Activated T-cell treated with anti-CD3 and anti-CD28 coated beads, Interleukin-2, amount 50 U/mL, for 72 hours (primary cell): ENCODE measurements at regions not wholly inside any gene's neighbourhood (a gene's known extent, or its start where the extent isn't known, plus 50 kb on each side); places are given as distances from the start of the nearest gene placed in this dataset.

ENCODE experiments used
- ATAC-seq, 2 donors: fragments of 150-1000 bp; cut with Tn5 transposase; replicated peaks in 1 of 2; 2 replicates each; pipeline ENCODE4 v1.10.0; 2021; ENCODE audit warnings: moderate library complexity in 2 of 2, mild to moderate bottlenecking in 1 of 2
- DNase-seq, 2 donors: peaks; one replicate each; pipeline ENCODE4 v3.0.0; 2021 to 2022; ENCODE audit warnings: mixed read lengths in 1 of 2
- H3K27ac Mint-ChIP-seq: one replicate; pipeline ENCODE4 v1.8.0; 2022; ENCODE audit warnings: mild to moderate bottlenecking, moderate library complexity, mixed read lengths
- H3K27me3 Mint-ChIP-seq: one replicate; pipeline ENCODE4 v1.8.0; 2022; ENCODE audit warnings: low read depth, mixed read lengths
- H3K36me3 Mint-ChIP-seq, 2 donors: one replicate each; pipeline ENCODE4 v1.8.0; 2022; ENCODE audit warnings: mixed read lengths in 2 of 2, mild to moderate bottlenecking in 1 of 2; ENCODE audit not compliant: insufficient read depth in 2 of 2
- H3K4me1 Mint-ChIP-seq: one replicate; pipeline ENCODE4 v1.8.0; 2022; ENCODE audit warnings: low read depth, mixed read lengths
- H3K4me3 Mint-ChIP-seq, 2 donors: one replicate each; pipeline ENCODE4 v1.8.0; 2022; ENCODE audit warnings: mild to moderate bottlenecking in 2 of 2, mixed read lengths in 2 of 2, moderate library complexity in 2 of 2
- H3K9me3 Mint-ChIP-seq, 2 donors: one replicate each; pipeline ENCODE4 v1.8.0; 2022; ENCODE audit warnings: mixed read lengths in 2 of 2

- Mint-ChIP-seq H3K27me3 (peaks cover 9% of the 10 kb centered on the region), H3K4me1 (peaks cover 92% of the 10 kb centered on the region), H3K27ac (no peak overlapping the region), H3K4me3 (peak overlapping the region; percentile 0 to 31), H3K36me3 (peaks cover 16 to 23% of the 10 kb centered on the region in 2 donors), H3K9me3 (peaks cover 7 to 8% of the 10 kb centered on the region in 2 donors)
- ATAC-seq: no peak
- no peak for DNase-seq
Measured at GRCh38 chr3:187921391-187922074, 176.3 kb upstream of the BCL6 start.

- peaks cover 91% of the 10 kb centered on the region for H3K4me1 Mint-ChIP-seq
- H3K27me3 Mint-ChIP-seq: peaks cover 9% of the 10 kb centered on the region
- H3K36me3 Mint-ChIP-seq: peaks cover 16 to 23% of the 10 kb centered on the region in 2 donors
- peaks cover 7 to 8% of the 10 kb centered on the region in 2 donors for H3K9me3 Mint-ChIP-seq
- peak; percentile 46 to 58 for DNase-seq
- peak overlapping the region; percentile 89 for H3K27ac Mint-ChIP-seq
- H3K4me3 Mint-ChIP-seq: peak overlapping the region; percentile 36 to 59
- peak; percentile 79 to 82 for ATAC-seq
Measured at GRCh38 chr3:187922704-187923416, 177.6 kb upstream of the BCL6 start.

- peaks cover 88% of the 10 kb centered on the region for H3K4me1 Mint-ChIP-seq
- H3K9me3 Mint-ChIP-seq: peaks cover 7 to 8% of the 10 kb centered on the region in 2 donors
- H3K4me3 Mint-ChIP-seq: no peak overlapping the region
- peaks cover 9% of the 10 kb centered on the region for H3K27me3 Mint-ChIP-seq
- peaks cover 16 to 23% of the 10 kb centered on the region in 2 donors for H3K36me3 Mint-ChIP-seq
- ATAC-seq (no peak), DNase-seq (no peak)
- H3K27ac Mint-ChIP-seq: no peak overlapping the region
Measured at GRCh38 chr3:187924651-187925050, 179.4 kb upstream of the BCL6 start.

- Mint-ChIP-seq H3K4me1 (peaks cover 83% of the 10 kb centered on the region), H3K27ac (no peak overlapping the region), H3K36me3 (peaks cover 16 to 23% of the 10 kb centered on the region in 2 donors), H3K9me3 (peaks cover 7 to 8% of the 10 kb centered on the region in 2 donors), H3K4me3 (no peak overlapping the region), H3K27me3 (peaks cover 9% of the 10 kb centered on the region)
- no peak for DNase-seq
- no peak for ATAC-seq
Measured at GRCh38 chr3:187925326-187925725, 180.1 kb upstream of the BCL6 start.

- H3K4me3 Mint-ChIP-seq: peak overlapping the region; percentile 12 to 47
- DNase-seq: peak in 1 of 2 donors; percentile 28
- H3K36me3 Mint-ChIP-seq: peaks cover 16 to 23% of the 10 kb centered on the region in 2 donors
- peaks cover 7 to 8% of the 10 kb centered on the region in 2 donors for H3K9me3 Mint-ChIP-seq
- H3K27me3 Mint-ChIP-seq: peaks cover 3% of the 10 kb centered on the region
- H3K27ac Mint-ChIP-seq: no peak overlapping the region
- no peak for ATAC-seq
- H3K4me1 Mint-ChIP-seq: peaks cover 73% of the 10 kb centered on the region
Measured at GRCh38 chr3:187926620-187927019, 181.4 kb upstream of the BCL6 start.

- no peak overlapping the region for H3K4me3 Mint-ChIP-seq
- H3K27me3 Mint-ChIP-seq: no peaks in the 10 kb centered on the region
- no peak overlapping the region for H3K27ac Mint-ChIP-seq
- ATAC-seq: no peak
- H3K4me1 Mint-ChIP-seq: peaks cover 69% of the 10 kb centered on the region
- peaks cover 16 to 23% of the 10 kb centered on the region in 2 donors for H3K36me3 Mint-ChIP-seq
- DNase-seq: no peak
- H3K9me3 Mint-ChIP-seq: peaks cover 7 to 8% of the 10 kb centered on the region in 2 donors
Measured at GRCh38 chr3:187927565-187927964, 182.3 kb upstream of the BCL6 start.

- peaks cover 4 to 8% of the 10 kb centered on the region in 2 donors for H3K9me3 Mint-ChIP-seq
- DNase-seq (no peak), ATAC-seq (peak; percentile 71 to 75)
- no peak overlapping the region for H3K27ac Mint-ChIP-seq
- H3K4me3 Mint-ChIP-seq: peak overlapping the region; percentile 34 to 47
- peaks cover 8 to 15% of the 10 kb centered on the region in 2 donors for H3K36me3 Mint-ChIP-seq
- H3K4me1 Mint-ChIP-seq: peaks cover 56% of the 10 kb centered on the region
- H3K27me3 Mint-ChIP-seq: no peaks in the 10 kb centered on the region
Measured at GRCh38 chr3:187929112-187929816, 184.0 kb upstream of the BCL6 start.

- Mint-ChIP-seq H3K4me3 (no peak overlapping the region), H3K36me3 (peaks cover 6 to 8% of the 10 kb centered on the region in 2 donors), H3K27me3 (no peaks in the 10 kb centered on the region), H3K4me1 (peaks cover 52% of the 10 kb centered on the region), H3K27ac (no peak overlapping the region), H3K9me3 (peaks cover 3 to 5% of the 10 kb centered on the region in 2 donors)
- ATAC-seq (no peak), DNase-seq (no peak)
Measured at GRCh38 chr3:187930021-187930420, 184.8 kb upstream of the BCL6 start.

GRCh38 chr3:187931101-187931500, 185.8 kb upstream of the BCL6 start:
- ATAC-seq (no peak), DNase-seq (no peak)
- H3K36me3 Mint-ChIP-seq: peaks cover 0 to 2% of the 10 kb centered on the region in 2 donors
- H3K4me1 Mint-ChIP-seq: peaks cover 52% of the 10 kb centered on the region
- no peaks in the 10 kb centered on the region for H3K9me3 Mint-ChIP-seq
- no peaks in the 10 kb centered on the region for H3K27me3 Mint-ChIP-seq
- H3K4me3 Mint-ChIP-seq: no peak overlapping the region
- H3K27ac Mint-ChIP-seq: no peak overlapping the region

GRCh38 chr3:187931770-187932278, 186.6 kb upstream of the BCL6 start:
- ATAC-seq: no peak
- Mint-ChIP-seq H3K27ac (no peak overlapping the region), H3K4me3 (no peak overlapping the region), H3K4me1 (peaks cover 52% of the 10 kb centered on the region), H3K36me3 (no peaks in the 10 kb centered on the region), H3K9me3 (no peaks in the 10 kb centered on the region), H3K27me3 (no peaks in the 10 kb centered on the region)
- DNase-seq: no peak

- ATAC-seq (no peak), DNase-seq (no peak)
- H3K36me3 Mint-ChIP-seq: no peaks in the 10 kb centered on the region
- peaks cover 49% of the 10 kb centered on the region for H3K4me1 Mint-ChIP-seq
- H3K27ac Mint-ChIP-seq: no peak overlapping the region
- no peaks in the 10 kb centered on the region for H3K27me3 Mint-ChIP-seq
- no peaks in the 10 kb centered on the region for H3K9me3 Mint-ChIP-seq
- no peak overlapping the region for H3K4me3 Mint-ChIP-seq
Measured at GRCh38 chr3:187932530-187932929, 187.3 kb upstream of the BCL6 start.

GRCh38 chr3:187935623-187936156, 190.4 kb upstream of the BCL6 start:
- Mint-ChIP-seq H3K9me3 (no peaks in the 10 kb centered on the region), H3K4me1 (peaks cover 30% of the 10 kb centered on the region), H3K4me3 (peak overlapping the region in 1 of 2 donors; percentile 25), H3K36me3 (no peaks in the 10 kb centered on the region), H3K27ac (no peak overlapping the region), H3K27me3 (no peaks in the 10 kb centered on the region)
- peak; percentile 57 to 68 for DNase-seq
- peak; percentile 90 to 95 for ATAC-seq
